Immature natural killer cell (primary cell): ENCODE measurements at regions not wholly inside any gene's neighbourhood (a gene's known extent, or its start where the extent isn't known, plus 50 kb on each side); places are given as distances from the start of the nearest gene placed in this dataset.
A peak's percentile ranks its signal among the peaks of the same experiment; 100 is the strongest.

Source experiments
- DNase-seq, 3 donors: peaks; one replicate each; pipeline ENCODE4 v3.0.0; 2022; ENCODE audit warnings: mixed read lengths in 1 of 3
- H3K27ac Mint-ChIP-seq, 6 donors: one replicate each; pipeline ENCODE4 v1.8.0; 2020; ENCODE audit warnings: mixed read lengths in 6 of 6, mild to moderate bottlenecking in 5 of 6, inconsistent platforms in 4 of 6, moderate library complexity in 3 of 6
- H3K27me3 Mint-ChIP-seq, 3 donors: one replicate each; pipeline ENCODE4 v1.8.0; 2020 to 2021; ENCODE audit warnings: low read depth in 3 of 3, mild to moderate bottlenecking in 3 of 3, mixed read lengths in 3 of 3, moderate library complexity in 3 of 3, inconsistent platforms in 1 of 3
- H3K36me3 Mint-ChIP-seq, 3 donors: one replicate each; pipeline ENCODE4 v1.8.0; 2020; ENCODE audit warnings: mixed read lengths in 3 of 3, inconsistent platforms in 2 of 3, mild to moderate bottlenecking in 2 of 3
- H3K4me1 Mint-ChIP-seq, 2 donors: one replicate each; pipeline ENCODE4 v1.8.0; 2020; ENCODE audit warnings: inconsistent platforms in 2 of 2, mild to moderate bottlenecking in 2 of 2, mixed read lengths in 2 of 2, moderate library complexity in 1 of 2
- H3K4me3 Mint-ChIP-seq, 5 donors: one replicate each; pipeline ENCODE4 v1.8.0; 2020; ENCODE audit warnings: mild to moderate bottlenecking in 5 of 5, mixed read lengths in 5 of 5, inconsistent platforms in 3 of 5, moderate library complexity in 3 of 5
- H3K9me3 Mint-ChIP-seq, 6 donors: one replicate each; pipeline ENCODE4 v1.8.0; 2020; ENCODE audit warnings: mild to moderate bottlenecking in 6 of 6, mixed read lengths in 6 of 6, inconsistent platforms in 4 of 6, moderate library complexity in 3 of 6

- H3K4me1 Mint-ChIP-seq: no peaks in the 10 kb centered on the region
- peak; percentile 3 to 17 (median 9) for DNase-seq
- H3K4me3 Mint-ChIP-seq: no peak overlapping the region
- H3K27me3 Mint-ChIP-seq: peaks cover 2 to 8% (median 5%) of the 10 kb centered on the region in 3 donors
- peaks cover 0 to 2% (median 0%) of the 10 kb centered on the region in 6 donors for H3K9me3 Mint-ChIP-seq
- no peak overlapping the region for H3K27ac Mint-ChIP-seq
- H3K36me3 Mint-ChIP-seq: no peaks in the 10 kb centered on the region
Observed at GRCh38 chr14:87805315-87805723, 187.7 kb downstream of the GALC start.

- H3K4me1 Mint-ChIP-seq: no peaks in the 10 kb centered on the region
- H3K9me3 Mint-ChIP-seq: no peaks in the 10 kb centered on the region
- H3K4me3 Mint-ChIP-seq: no peak overlapping the region
- H3K27ac Mint-ChIP-seq: no peak overlapping the region
- no peaks in the 10 kb centered on the region for H3K36me3 Mint-ChIP-seq
- peaks cover 1 to 9% (median 4%) of the 10 kb centered on the region in 3 donors for H3K27me3 Mint-ChIP-seq
- no peak for DNase-seq
Observed at GRCh38 chr14:87800216-87800615, 192.8 kb downstream of the GALC start.

GRCh38 chr14:87799400-87799799 lies 193.6 kb downstream of the GALC start:
- H3K36me3 Mint-ChIP-seq: no peaks in the 10 kb centered on the region
- no peaks in the 10 kb centered on the region for H3K4me1 Mint-ChIP-seq
- DNase-seq: no peak
- no peak overlapping the region for H3K27ac Mint-ChIP-seq
- no peak overlapping the region for H3K4me3 Mint-ChIP-seq
- no peaks in the 10 kb centered on the region for H3K9me3 Mint-ChIP-seq
- H3K27me3 Mint-ChIP-seq: peaks cover 1 to 9% (median 3%) of the 10 kb centered on the region in 3 donors

GRCh38 chr14:87797001-87797400 lies 196.0 kb downstream of the GALC start:
- peaks cover 0 to 7% (median 1%) of the 10 kb centered on the region in 3 donors for H3K27me3 Mint-ChIP-seq
- H3K4me3 Mint-ChIP-seq: no peak overlapping the region
- H3K36me3 Mint-ChIP-seq: no peaks in the 10 kb centered on the region
- no peaks in the 10 kb centered on the region for H3K4me1 Mint-ChIP-seq
- H3K27ac Mint-ChIP-seq: no peak overlapping the region
- DNase-seq: no peak
- H3K9me3 Mint-ChIP-seq: no peaks in the 10 kb centered on the region

GRCh38 chr14:87794561-87794960 lies 198.4 kb downstream of the GALC start:
- Mint-ChIP-seq H3K9me3 (no peaks in the 10 kb centered on the region), H3K36me3 (no peaks in the 10 kb centered on the region), H3K27ac (no peak overlapping the region), H3K4me1 (no peaks in the 10 kb centered on the region), H3K27me3 (peaks cover 0 to 7% (median 1%) of the 10 kb centered on the region in 3 donors), H3K4me3 (no peak overlapping the region)
- DNase-seq: no peak

GRCh38 chr14:87785897-87786296 lies 207.1 kb downstream of the GALC start:
- no peak for DNase-seq
- Mint-ChIP-seq H3K9me3 (peaks cover 0 to 5% (median 4%) of the 10 kb centered on the region in 6 donors), H3K27ac (no peak overlapping the region), H3K4me1 (no peaks in the 10 kb centered on the region), H3K4me3 (no peak overlapping the region), H3K27me3 (peaks cover 0 to 5% (median 3%) of the 10 kb centered on the region in 3 donors), H3K36me3 (peaks cover 0 to 4% (median 0%) of the 10 kb centered on the region in 3 donors)

- Mint-ChIP-seq H3K36me3 (peaks cover 0 to 4% (median 0%) of the 10 kb centered on the region in 3 donors), H3K27me3 (peaks cover 0 to 5% (median 4%) of the 10 kb centered on the region in 3 donors), H3K9me3 (peaks cover 0 to 8% (median 4%) of the 10 kb centered on the region in 6 donors), H3K27ac (no peak overlapping the region), H3K4me1 (no peaks in the 10 kb centered on the region), H3K4me3 (no peak overlapping the region)
- DNase-seq: no peak
Observed at GRCh38 chr14:87784386-87784785, 208.6 kb downstream of the GALC start.

- no peak for DNase-seq
- peaks cover 0 to 4% (median 0%) of the 10 kb centered on the region in 3 donors for H3K36me3 Mint-ChIP-seq
- H3K4me1 Mint-ChIP-seq: no peaks in the 10 kb centered on the region
- H3K27me3 Mint-ChIP-seq: peaks cover 1 to 5% (median 4%) of the 10 kb centered on the region in 3 donors
- no peak overlapping the region for H3K4me3 Mint-ChIP-seq
- peaks cover 0 to 16% (median 8%) of the 10 kb centered on the region in 6 donors for H3K9me3 Mint-ChIP-seq
- H3K27ac Mint-ChIP-seq: no peak overlapping the region
Observed at GRCh38 chr14:87783071-87783470, 209.9 kb downstream of the GALC start.

GRCh38 chr14:87772854-87773253 lies 220.1 kb downstream of the GALC start:
- no peak for DNase-seq
- Mint-ChIP-seq H3K27me3 (peaks cover 2 to 7% (median 2%) of the 10 kb centered on the region in 3 donors), H3K9me3 (peaks cover 0 to 8% (median 1%) of the 10 kb centered on the region in 6 donors), H3K4me1 (no peaks in the 10 kb centered on the region), H3K27ac (no peak overlapping the region), H3K36me3 (no peaks in the 10 kb centered on the region), H3K4me3 (no peak overlapping the region)

GRCh38 chr14:87767567-87767901 lies 225.4 kb downstream of the GALC start:
- H3K27ac Mint-ChIP-seq: no peak overlapping the region
- H3K4me3 Mint-ChIP-seq: no peak overlapping the region
- no peak for DNase-seq
- H3K9me3 Mint-ChIP-seq: peaks cover 0 to 10% (median 4%) of the 10 kb centered on the region in 6 donors
- peaks cover 0 to 3% (median 2%) of the 10 kb centered on the region in 3 donors for H3K27me3 Mint-ChIP-seq
- H3K4me1 Mint-ChIP-seq: no peaks in the 10 kb centered on the region
- H3K36me3 Mint-ChIP-seq: no peaks in the 10 kb centered on the region

- H3K4me1 Mint-ChIP-seq: no peaks in the 10 kb centered on the region
- no peaks in the 10 kb centered on the region for H3K36me3 Mint-ChIP-seq
- H3K27ac Mint-ChIP-seq: no peak overlapping the region
- peaks cover 0 to 11% (median 6%) of the 10 kb centered on the region in 6 donors for H3K9me3 Mint-ChIP-seq
- no peak for DNase-seq
- peaks cover 0 to 5% (median 0%) of the 10 kb centered on the region in 3 donors for H3K27me3 Mint-ChIP-seq
- H3K4me3 Mint-ChIP-seq: no peak overlapping the region
Observed at GRCh38 chr14:87758876-87759275, 234.1 kb downstream of the GALC start.

GRCh38 chr14:87756661-87757060 lies 236.3 kb downstream of the GALC start:
- H3K36me3 Mint-ChIP-seq: no peaks in the 10 kb centered on the region
- H3K27ac Mint-ChIP-seq: no peak overlapping the region
- no peak overlapping the region for H3K4me3 Mint-ChIP-seq
- peaks cover 0 to 5% (median 0%) of the 10 kb centered on the region in 3 donors for H3K27me3 Mint-ChIP-seq
- peaks cover 0 to 6% (median under 1%) of the 10 kb centered on the region in 6 donors for H3K9me3 Mint-ChIP-seq
- no peaks in the 10 kb centered on the region for H3K4me1 Mint-ChIP-seq
- DNase-seq: no peak

- no peaks in the 10 kb centered on the region for H3K36me3 Mint-ChIP-seq
- no peak overlapping the region for H3K27ac Mint-ChIP-seq
- DNase-seq: no peak
- peaks cover 0 to 3% (median under 1%) of the 10 kb centered on the region in 6 donors for H3K9me3 Mint-ChIP-seq
- no peaks in the 10 kb centered on the region for H3K4me1 Mint-ChIP-seq
- no peak overlapping the region for H3K4me3 Mint-ChIP-seq
- H3K27me3 Mint-ChIP-seq: peaks cover 0 to 2% (median 0%) of the 10 kb centered on the region in 3 donors
Observed at GRCh38 chr14:87754520-87755223, 238.3 kb downstream of the GALC start.

GRCh38 chr14:87748558-87748957 lies 244.4 kb downstream of the GALC start:
- H3K4me1 Mint-ChIP-seq: no peaks in the 10 kb centered on the region
- DNase-seq: no peak
- peaks cover 0 to 2% (median 0%) of the 10 kb centered on the region in 3 donors for H3K27me3 Mint-ChIP-seq
- no peaks in the 10 kb centered on the region for H3K9me3 Mint-ChIP-seq
- H3K4me3 Mint-ChIP-seq: no peak overlapping the region
- H3K36me3 Mint-ChIP-seq: no peaks in the 10 kb centered on the region
- no peak overlapping the region for H3K27ac Mint-ChIP-seq
